ENCODE measurements at regions not wholly inside any gene's neighbourhood (a gene's known extent, or its start where the extent isn't known, plus 50 kb on each side); places are given as distances from the start of the nearest gene placed in this dataset.

DNA sequence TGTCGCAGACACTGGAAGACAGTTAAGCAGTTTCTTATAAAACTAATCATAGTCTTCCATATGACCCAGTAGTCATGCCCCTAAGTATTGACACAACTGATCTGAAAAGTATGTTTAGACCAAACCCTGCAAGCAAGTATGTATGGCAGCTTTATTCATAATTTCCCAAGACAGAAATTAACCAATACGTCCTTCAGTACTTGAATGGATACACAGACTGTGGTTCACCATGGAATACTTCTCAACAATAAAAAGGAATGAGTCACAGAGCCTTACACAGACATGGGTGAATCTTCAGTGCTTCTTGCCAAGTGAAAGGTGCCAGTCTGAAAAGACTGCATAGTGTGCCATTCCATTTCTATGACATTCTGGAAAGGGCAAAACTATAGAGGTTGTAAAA lies 50.2 kb upstream of the AKR1E2 start:
- TF ChIP-seq, protein P1, sequence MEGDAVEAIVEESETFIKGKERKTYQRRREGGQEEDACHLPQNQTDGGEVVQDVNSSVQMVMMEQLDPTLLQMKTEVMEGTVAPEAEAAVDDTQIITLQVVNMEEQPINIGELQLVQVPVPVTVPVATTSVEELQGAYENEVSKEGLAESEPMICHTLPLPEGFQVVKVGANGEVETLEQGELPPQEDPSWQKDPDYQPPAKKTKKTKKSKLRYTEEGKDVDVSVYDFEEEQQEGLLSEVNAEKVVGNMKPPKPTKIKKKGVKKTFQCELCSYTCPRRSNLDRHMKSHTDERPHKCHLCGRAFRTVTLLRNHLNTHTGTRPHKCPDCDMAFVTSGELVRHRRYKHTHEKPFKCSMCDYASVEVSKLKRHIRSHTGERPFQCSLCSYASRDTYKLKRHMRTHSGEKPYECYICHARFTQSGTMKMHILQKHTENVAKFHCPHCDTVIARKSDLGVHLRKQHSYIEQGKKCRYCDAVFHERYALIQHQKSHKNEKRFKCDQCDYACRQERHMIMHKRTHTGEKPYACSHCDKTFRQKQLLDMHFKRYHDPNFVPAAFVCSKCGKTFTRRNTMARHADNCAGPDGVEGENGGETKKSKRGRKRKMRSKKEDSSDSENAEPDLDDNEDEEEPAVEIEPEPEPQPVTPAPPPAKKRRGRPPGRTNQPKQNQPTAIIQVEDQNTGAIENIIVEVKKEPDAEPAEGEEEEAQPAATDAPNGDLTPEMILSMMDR (tag by site-specific recombination; IDR thresholded peaks at IDR 0.05) = no peak
- TF ChIP-seq, protein P2, sequence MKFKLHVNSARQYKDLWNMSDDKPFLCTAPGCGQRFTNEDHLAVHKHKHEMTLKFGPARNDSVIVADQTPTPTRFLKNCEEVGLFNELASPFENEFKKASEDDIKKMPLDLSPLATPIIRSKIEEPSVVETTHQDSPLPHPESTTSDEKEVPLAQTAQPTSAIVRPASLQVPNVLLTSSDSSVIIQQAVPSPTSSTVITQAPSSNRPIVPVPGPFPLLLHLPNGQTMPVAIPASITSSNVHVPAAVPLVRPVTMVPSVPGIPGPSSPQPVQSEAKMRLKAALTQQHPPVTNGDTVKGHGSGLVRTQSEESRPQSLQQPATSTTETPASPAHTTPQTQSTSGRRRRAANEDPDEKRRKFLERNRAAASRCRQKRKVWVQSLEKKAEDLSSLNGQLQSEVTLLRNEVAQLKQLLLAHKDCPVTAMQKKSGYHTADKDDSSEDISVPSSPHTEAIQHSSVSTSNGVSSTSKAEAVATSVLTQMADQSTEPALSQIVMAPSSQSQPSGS (tag by site-specific recombination; IDR thresholded peaks at IDR 0.05; ENCODE audit: low read depth) = no peak
- no peak for TF ChIP-seq ZNF274 (IDR thresholded peaks at IDR 0.05; ENCODE audit: low read length)
- no peak for TF ChIP-seq ZNF274 (tag by site-specific recombination; IDR thresholded peaks at IDR 0.05; ENCODE audit: borderline replicate concordance)
- TF ChIP-seq ZNF558 (tag by site-specific recombination; IDR thresholded peaks at IDR 0.05) = no peak
- TF ChIP-seq, protein P3, sequence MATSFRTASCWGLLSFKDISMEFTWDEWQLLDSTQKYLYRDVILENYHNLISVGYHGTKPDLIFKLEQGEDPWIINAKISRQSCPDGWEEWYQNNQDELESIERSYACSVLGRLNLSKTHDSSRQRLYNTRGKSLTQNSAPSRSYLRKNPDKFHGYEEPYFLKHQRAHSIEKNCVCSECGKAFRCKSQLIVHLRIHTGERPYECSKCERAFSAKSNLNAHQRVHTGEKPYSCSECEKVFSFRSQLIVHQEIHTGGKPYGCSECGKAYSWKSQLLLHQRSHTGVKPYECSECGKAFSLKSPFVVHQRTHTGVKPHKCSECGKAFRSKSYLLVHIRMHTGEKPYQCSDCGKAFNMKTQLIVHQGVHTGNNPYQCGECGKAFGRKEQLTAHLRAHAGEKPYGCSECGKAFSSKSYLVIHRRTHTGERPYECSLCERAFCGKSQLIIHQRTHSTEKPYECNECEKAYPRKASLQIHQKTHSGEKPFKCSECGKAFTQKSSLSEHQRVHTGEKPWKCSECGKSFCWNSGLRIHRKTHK (tag by site-specific recombination; IDR thresholded peaks at IDR 0.05) = no peak
- TF ChIP-seq SALL2 (tag by site-specific recombination; IDR thresholded peaks at IDR 0.05; ENCODE audit: borderline replicate concordance) = no peak
- TF ChIP-seq BCL11B (tag by site-specific recombination; IDR thresholded peaks at IDR 0.05; ENCODE audit: low read depth) = no peak
- TF ChIP-seq GFI1B (tag by site-specific recombination; IDR thresholded peaks at IDR 0.05) = no peak
- no peak for TF ChIP-seq FEZF1 (tag by site-specific recombination; IDR thresholded peaks at IDR 0.05)
- TF ChIP-seq ZNF624 (tag by site-specific recombination; IDR thresholded peaks at IDR 0.05) = no peak
- TF ChIP-seq, protein P4, sequence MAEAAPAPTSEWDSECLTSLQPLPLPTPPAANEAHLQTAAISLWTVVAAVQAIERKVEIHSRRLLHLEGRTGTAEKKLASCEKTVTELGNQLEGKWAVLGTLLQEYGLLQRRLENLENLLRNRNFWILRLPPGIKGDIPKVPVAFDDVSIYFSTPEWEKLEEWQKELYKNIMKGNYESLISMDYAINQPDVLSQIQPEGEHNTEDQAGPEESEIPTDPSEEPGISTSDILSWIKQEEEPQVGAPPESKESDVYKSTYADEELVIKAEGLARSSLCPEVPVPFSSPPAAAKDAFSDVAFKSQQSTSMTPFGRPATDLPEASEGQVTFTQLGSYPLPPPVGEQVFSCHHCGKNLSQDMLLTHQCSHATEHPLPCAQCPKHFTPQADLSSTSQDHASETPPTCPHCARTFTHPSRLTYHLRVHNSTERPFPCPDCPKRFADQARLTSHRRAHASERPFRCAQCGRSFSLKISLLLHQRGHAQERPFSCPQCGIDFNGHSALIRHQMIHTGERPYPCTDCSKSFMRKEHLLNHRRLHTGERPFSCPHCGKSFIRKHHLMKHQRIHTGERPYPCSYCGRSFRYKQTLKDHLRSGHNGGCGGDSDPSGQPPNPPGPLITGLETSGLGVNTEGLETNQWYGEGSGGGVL (tag by site-specific recombination; IDR thresholded peaks at IDR 0.05) = no peak
